SK-N-SH (cell line): ENCODE measurements at regions not wholly inside any gene's neighbourhood (a gene's known extent, or its start where the extent isn't known, plus 50 kb on each side); places are given as distances from the start of the nearest gene placed in this dataset.

Source experiments
- CTCF ChIA-PET: fragments of 300-600, 350-600 bp; formaldehyde crosslinking; extraction: SDS; loops from one replicate; lab custom pipeline; 2021; lab: Yijun Ruan, JAX
- POLR2A ChIA-PET: fragments of 350-600 bp; sonication (Branson Sonifier 250); formaldehyde crosslinking; extraction: SDS; loops from one replicate; lab custom pipeline; 2020; ENCODE audit warnings: antibody characterized with exemption, inconsistent platforms; lab: Yijun Ruan, JAX
- DNase-seq: peaks from one replicate; pipeline ENCODE4 v3.0.0; 2012
- H2AFZ ChIP-seq: fragments of 200-600 bp; sonication (generic); 2 replicates; pipeline ENCODE4 v1.8.1; 2016; ENCODE audit warnings: antibody characterized with exemption, mild to moderate bottlenecking, low read depth
- H3F3A ChIP-seq: fragments of 200-600 bp; sonication (generic); replicated peaks from 2 replicates; pipeline ENCODE3; 2016; ENCODE audit warnings: antibody characterized with exemption, mild to moderate bottlenecking; ENCODE audit not compliant: insufficient read depth
- H3K27ac ChIP-seq, 2 experiments: fragments of 200-500 bp in 1 of 2; fragments of 200-600 bp in 1 of 2; sonication (Bioruptor generic) in 1 of 2; sonication (generic), shearing (Covaris generic) in 1 of 2; 2 replicates each; pipeline versions ENCODE4 v1.5.1 to v1.6.1; 2014 to 2016; ENCODE audit warnings: low read depth in 2 of 2, inconsistent platforms in 1 of 2, low read length in 1 of 2, mild to moderate bottlenecking in 1 of 2, mixed read lengths in 1 of 2
- H3K27me3 ChIP-seq: fragments of 200-600 bp; sonication (generic), shearing (Covaris generic); 2 replicates; pipeline ENCODE4 v1.6.1; 2016; ENCODE audit warnings: mixed run types; ENCODE audit not compliant: insufficient read depth
- H3K36me3 ChIP-seq, 2 experiments: fragments of 200-500 bp in 1 of 2; fragments of 200-600 bp in 1 of 2; sonication (Bioruptor generic) in 1 of 2; sonication (generic) in 1 of 2; replicated peaks in 1 of 2; 2 replicates each; pipeline versions ENCODE3 to v1.5.1; 2014 to 2016; ENCODE audit warnings: low read length in 1 of 2, mild to moderate bottlenecking in 1 of 2; ENCODE audit not compliant: insufficient read depth in 2 of 2, control insufficient read depth in 1 of 2
- H3K4me1 ChIP-seq, 2 experiments: fragments of 200-500 bp in 1 of 2; fragments of 200-600 bp in 1 of 2; sonication (Bioruptor generic) in 1 of 2; sonication (generic), shearing (Covaris generic) in 1 of 2; 2 replicates each; pipeline versions ENCODE4 v1.5.1 to v1.6.1; 2014 to 2016; ENCODE audit warnings: low read depth in 1 of 2, low read length in 1 of 2, mixed run types in 1 of 2; ENCODE audit not compliant: insufficient read depth in 2 of 2, control insufficient read depth in 1 of 2
- H3K4me2 ChIP-seq: fragments of 200-600 bp; sonication (generic), shearing (Covaris generic); 2 replicates; pipeline ENCODE4 v1.6.1; 2017; ENCODE audit warnings: mixed run types
- H3K4me3 ChIP-seq, 2 experiments: fragments of 200-500 bp in 1 of 2; fragments of 200-600 bp in 1 of 2; sonication (Bioruptor generic) in 1 of 2; sonication (generic), shearing (Covaris generic) in 1 of 2; 2 replicates each; pipeline versions ENCODE4 v1.5.1 to v1.8.1; 2014 to 2016; ENCODE audit warnings: low read depth in 2 of 2, inconsistent platforms in 1 of 2, low read length in 1 of 2, mild to moderate bottlenecking in 1 of 2, mixed read lengths in 1 of 2, moderate library complexity in 1 of 2
- H3K79me2 ChIP-seq: fragments of 200-600 bp; sonication (generic); 2 replicates; pipeline ENCODE4 v1.8.1; 2017; ENCODE audit warnings: mild to moderate bottlenecking; ENCODE audit not compliant: insufficient read depth
- H3K9ac ChIP-seq: fragments of 200-600 bp; sonication (generic); 2 replicates; pipeline ENCODE4 v1.6.1; 2017; ENCODE audit warnings: mixed run types
- H3K9me2 ChIP-seq: fragments of 200-600 bp; sonication (generic); 2 replicates; pipeline ENCODE4 v1.6.1; 2017; ENCODE audit warnings: mixed run types
- H3K9me3 ChIP-seq: fragments of 200-600 bp; sonication (generic); 2 replicates; pipeline ENCODE4 v1.6.1; 2017; ENCODE audit warnings: mixed run types, mild to moderate bottlenecking, moderate library complexity
- H4K20me1 ChIP-seq: fragments of 200-600 bp; sonication (generic); 2 replicates; pipeline ENCODE4 v1.6.1; 2017; ENCODE audit warnings: mild to moderate bottlenecking, mixed run types; ENCODE audit not compliant: insufficient read depth
- GATA2 ChIP-seq: sonication (generic); formaldehyde crosslinking; IDR thresholded peaks from 2 replicates; pipeline ENCODE4 v1.5.0; 2020; ENCODE audit warnings: mild to moderate bottlenecking, missing genetic modification reagents
- NFIC ChIP-seq: IDR thresholded peaks from 2 replicates; pipeline ENCODE4 v1.4.0; 2012; ENCODE audit warnings: borderline replicate concordance
- NRF1 ChIP-seq: IDR thresholded peaks from 2 replicates; pipeline ENCODE4 v1.6.1; 2012; ENCODE audit warnings: low read depth, mild to moderate bottlenecking, low read length
- POLR2AphosphoS5 ChIP-seq: IDR thresholded peaks from 2 replicates; pipeline ENCODE4 v1.6.1; 2012; ENCODE audit warnings: low read depth, low read length
- RAD21 ChIP-seq: IDR thresholded peaks from 2 replicates; pipeline ENCODE4 v1.6.1; 2012; ENCODE audit warnings: mild to moderate bottlenecking, low read length
- RFX5 ChIP-seq: IDR thresholded peaks from 2 replicates; pipeline ENCODE4 v1.6.1; 2012; ENCODE audit warnings: mild to moderate bottlenecking, improper control_type of control experiment, low read length
- SMC3 ChIP-seq: IDR thresholded peaks from 2 replicates; pipeline ENCODE4 v1.6.1; 2012; ENCODE audit warnings: low read depth, low read length, improper control_type of control experiment
- TCF12 ChIP-seq: IDR thresholded peaks from 2 replicates; pipeline ENCODE4 v1.4.0; 2012
- TEAD4 ChIP-seq: IDR thresholded peaks from 2 replicates; pipeline ENCODE4 v1.4.0; 2012; ENCODE audit warnings: mild to moderate bottlenecking, borderline replicate concordance; ENCODE audit not compliant: insufficient read depth
- YY1 ChIP-seq: IDR thresholded peaks from 2 replicates; pipeline ENCODE4 v1.4.0; 2012; ENCODE audit warnings: low read depth, mild to moderate bottlenecking
- WGBS: methylation state at CpG from one replicate; pipeline ENCODE4 v1.1.6; 2017; ENCODE audit warnings: low lambda C conversion rate; 5-methylcytosine and 5-hydroxymethylcytosine counted together
- TF ChIP-seq, protein P1 (sequence below): fragments of 200-600 bp; sonication (generic); IDR thresholded peaks from 2 replicates; pipeline ENCODE4 v1.6.1; 2017; ENCODE audit warnings: antibody characterized with exemption, mild to moderate bottlenecking, moderate library complexity
- TF ChIP-seq, protein P2 (sequence below): fragments of 150-350 bp; IDR thresholded peaks from 2 replicates; pipeline ENCODE4 v1.6.1; 2017; ENCODE audit warnings: antibody characterized with exemption, low read length, low read depth, borderline replicate concordance

DNA sequence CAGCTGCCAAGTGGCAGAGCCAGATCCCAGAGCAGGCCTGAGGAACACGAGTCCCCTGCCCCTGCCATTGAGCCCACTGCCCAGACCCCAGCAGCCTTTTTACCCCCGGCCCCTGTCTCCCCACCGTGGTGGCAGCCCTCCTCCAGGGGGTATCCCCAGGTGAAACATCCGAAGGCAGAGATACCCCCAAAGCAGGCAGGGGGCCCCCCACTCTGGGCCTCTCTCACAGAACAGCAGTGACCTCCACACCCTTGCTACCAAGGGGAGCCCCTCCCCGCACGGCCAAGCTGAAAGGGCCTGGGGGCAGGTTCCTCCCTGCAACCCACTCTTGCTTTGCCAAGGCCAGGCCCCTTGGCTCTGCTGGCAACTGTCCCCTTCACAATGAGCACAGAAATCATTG is 142.2 kb downstream of the ENGASE start:
- Histone ChIP-seq H3K36me3 (no peaks in the 10 kb centered on the region), H3K9ac (no peak overlapping the region), H2AFZ (no peak overlapping the region), H3K79me2 (no peaks in the 10 kb centered on the region), H3K27me3 (peaks cover 11% of the 10 kb centered on the region; the same call in 1 of the 2 replicates), H3K9me3 (no peaks in the 10 kb centered on the region), H3K4me3 (no peak overlapping the region), H3F3A (no peaks in the 10 kb centered on the region), H4K20me1 (no peaks in the 10 kb centered on the region), H3K9me2 (no peaks in the 10 kb centered on the region), H3K4me1 (peaks cover 0 to 40% of the 10 kb centered on the region in 2 experiments; a peak in 1 of 4 replicates), H3K27ac (no peak overlapping the region), H3K4me2 (no peak overlapping the region)
- TF ChIP-seq, protein P1, sequence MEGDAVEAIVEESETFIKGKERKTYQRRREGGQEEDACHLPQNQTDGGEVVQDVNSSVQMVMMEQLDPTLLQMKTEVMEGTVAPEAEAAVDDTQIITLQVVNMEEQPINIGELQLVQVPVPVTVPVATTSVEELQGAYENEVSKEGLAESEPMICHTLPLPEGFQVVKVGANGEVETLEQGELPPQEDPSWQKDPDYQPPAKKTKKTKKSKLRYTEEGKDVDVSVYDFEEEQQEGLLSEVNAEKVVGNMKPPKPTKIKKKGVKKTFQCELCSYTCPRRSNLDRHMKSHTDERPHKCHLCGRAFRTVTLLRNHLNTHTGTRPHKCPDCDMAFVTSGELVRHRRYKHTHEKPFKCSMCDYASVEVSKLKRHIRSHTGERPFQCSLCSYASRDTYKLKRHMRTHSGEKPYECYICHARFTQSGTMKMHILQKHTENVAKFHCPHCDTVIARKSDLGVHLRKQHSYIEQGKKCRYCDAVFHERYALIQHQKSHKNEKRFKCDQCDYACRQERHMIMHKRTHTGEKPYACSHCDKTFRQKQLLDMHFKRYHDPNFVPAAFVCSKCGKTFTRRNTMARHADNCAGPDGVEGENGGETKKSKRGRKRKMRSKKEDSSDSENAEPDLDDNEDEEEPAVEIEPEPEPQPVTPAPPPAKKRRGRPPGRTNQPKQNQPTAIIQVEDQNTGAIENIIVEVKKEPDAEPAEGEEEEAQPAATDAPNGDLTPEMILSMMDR: no peak
- TF ChIP-seq, protein P2, sequence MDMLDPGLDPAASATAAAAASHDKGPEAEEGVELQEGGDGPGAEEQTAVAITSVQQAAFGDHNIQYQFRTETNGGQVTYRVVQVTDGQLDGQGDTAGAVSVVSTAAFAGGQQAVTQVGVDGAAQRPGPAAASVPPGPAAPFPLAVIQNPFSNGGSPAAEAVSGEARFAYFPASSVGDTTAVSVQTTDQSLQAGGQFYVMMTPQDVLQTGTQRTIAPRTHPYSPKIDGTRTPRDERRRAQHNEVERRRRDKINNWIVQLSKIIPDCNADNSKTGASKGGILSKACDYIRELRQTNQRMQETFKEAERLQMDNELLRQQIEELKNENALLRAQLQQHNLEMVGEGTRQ: no peak
- no peak for TF ChIP-seq TEAD4
- TF ChIP-seq GATA2 (CRISPR knock-in tag): no peak
- TF ChIP-seq NRF1: no peak
- no peak for TF ChIP-seq POLR2AphosphoS5
- no peak for TF ChIP-seq RAD21
- no peak for TF ChIP-seq SMC3
- no peak for TF ChIP-seq RFX5
- TF ChIP-seq YY1: no peak
- TF ChIP-seq NFIC: no peak
- TF ChIP-seq TCF12: no peak
- POLR2A ChIA-PET: no interaction called here
- no peak for DNase-seq
- WGBS: 9% methylated on average over 3 of the region's 6 CpGs
- CTCF ChIA-PET: interaction anchor here (1.4 to 11.7 kb wide), 4 partner anchors 9 to 184 kb away, joined by 4 to 121 read pairs (median 7); no protein-coding TSS in a partner anchor

DNA sequence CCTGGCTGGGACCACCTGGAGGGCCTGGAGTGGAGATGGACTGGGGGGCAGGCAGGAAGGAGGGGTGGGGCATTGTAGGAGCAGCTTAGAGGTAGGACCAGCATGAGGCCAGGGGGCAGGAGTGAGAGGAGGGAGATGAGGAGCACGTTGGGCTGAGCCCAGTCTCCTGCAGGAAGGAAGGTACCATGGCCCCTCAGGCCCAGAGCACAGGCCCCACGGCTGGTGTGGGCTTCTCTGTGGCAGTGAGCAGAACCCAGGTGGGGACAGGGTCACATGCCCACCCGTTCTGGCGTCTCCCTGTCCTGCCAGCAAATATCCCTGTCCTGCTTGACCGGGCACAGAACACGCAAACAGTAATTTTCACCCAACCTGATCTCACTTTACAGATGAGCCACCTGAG is 141.8 kb downstream of the ENGASE start:
- no peak overlapping the region for H3K4me2 ChIP-seq
- H3K4me1 ChIP-seq: peaks cover 0 to 39% of the 10 kb centered on the region in 2 experiments; a peak in 1 of 4 replicates
- H3K27ac ChIP-seq: no peak overlapping the region
- no peak overlapping the region for H2AFZ ChIP-seq
- TF ChIP-seq, protein P1: no peak
- TF ChIP-seq, all 33 proteins: peak for 0
- WGBS: 54% methylated on average over 6 of the region's 6 CpGs
- no peaks in the 10 kb centered on the region for H3K9me3 ChIP-seq
- H4K20me1 ChIP-seq: no peaks in the 10 kb centered on the region
- CTCF ChIA-PET: interaction anchor here (0.7 to 11.7 kb wide), 9 partner anchors 9 to 184 kb away, joined by 3 to 121 read pairs (median 4); no protein-coding TSS in a partner anchor
- H3K9me2 ChIP-seq: no peaks in the 10 kb centered on the region
- H3K4me3 ChIP-seq: no peak overlapping the region
- no peaks in the 10 kb centered on the region for H3K79me2 ChIP-seq
- POLR2A ChIA-PET: no interaction called here
- H3K36me3 ChIP-seq: no peaks in the 10 kb centered on the region
- no peak overlapping the region for H3K9ac ChIP-seq
- DNase-seq: no peak
- no peaks in the 10 kb centered on the region for H3F3A ChIP-seq
- peaks cover 15% of the 10 kb centered on the region; the same call in 1 of the 2 replicates for H3K27me3 ChIP-seq
